Daoy (cell line): ENCODE measurements at regions not wholly inside any gene's neighbourhood (a gene's known extent, or its start where the extent isn't known, plus 50 kb on each side); places are given as distances from the start of the nearest gene placed in this dataset.
"Not testable (repeated sequence)": the region's sequence is repeated elsewhere in the genome, so short reads cannot be mapped to it uniquely, and the experiment has no call there.

Source experiments
- DNase-seq: peaks from one replicate; pipeline ENCODE4 v3.0.0-alpha.2; 2015; ENCODE audit warnings: low read depth

GRCh38 chr1:243996223-243996622 lies 54.9 kb upstream of the ZBTB18 start:
- no peak for DNase-seq

- DNase-seq, result no peak
Observed at GRCh38 chr1:243991650-243992049, 59.4 kb upstream of the ZBTB18 start.

- DNase-seq, result no peak
Observed at GRCh38 chr1:243984788-243985187, 66.3 kb upstream of the ZBTB18 start.

GRCh38 chr1:243982447-243983018 lies 68.5 kb upstream of the ZBTB18 start:
- DNase-seq, result no peak

GRCh38 chr1:243980471-243980870 lies 70.6 kb upstream of the ZBTB18 start:
- DNase-seq, result no peak

- DNase-seq, result no peak
Observed at GRCh38 chr1:243980071-243980470, 71.0 kb upstream of the ZBTB18 start.

- no peak for DNase-seq
Observed at GRCh38 chr1:243979396-243979795, 71.7 kb upstream of the ZBTB18 start.

- DNase-seq, result no peak
Observed at GRCh38 chr1:243977094-243977493, 74.0 kb upstream of the ZBTB18 start.

GRCh38 chr1:243974451-243975292 lies 76.4 kb upstream of the ZBTB18 start:
- DNase-seq, result no peak

- no peak for DNase-seq
Observed at GRCh38 chr1:243973169-243973568, 77.9 kb upstream of the ZBTB18 start.

- no peak for DNase-seq
Observed at GRCh38 chr1:243970077-243970476, 81.0 kb upstream of the ZBTB18 start.

GRCh38 chr1:243968413-243968812 lies 82.7 kb upstream of the ZBTB18 start:
- DNase-seq, result peak; percentile 17

- no peak for DNase-seq
Observed at GRCh38 chr1:243964915-243965314, 86.2 kb upstream of the ZBTB18 start.

GRCh38 chr1:243963571-243963970 lies 87.5 kb upstream of the ZBTB18 start:
- DNase-seq, result no peak

- no peak for DNase-seq
Observed at GRCh38 chr1:243962541-243962940, 88.5 kb upstream of the ZBTB18 start.

GRCh38 chr1:243959998-243960397 lies 91.1 kb upstream of the ZBTB18 start:
- no peak for DNase-seq

GRCh38 chr1:243957141-243957540 lies 93.9 kb upstream of the ZBTB18 start:
- no peak for DNase-seq

GRCh38 chr1:243956450-243956849 lies 94.6 kb upstream of the ZBTB18 start:
- no peak for DNase-seq

GRCh38 chr1:243951207-243951606 lies 99.9 kb upstream of the ZBTB18 start:
- DNase-seq, result not testable (repeated sequence)

GRCh38 chr1:243950166-243950565 lies 100.1 kb upstream of the AKT3 start:
- peak; percentile 76 for DNase-seq

GRCh38 chr1:243946946-243947345 lies 96.9 kb upstream of the AKT3 start:
- peak; percentile 36 for DNase-seq

- no peak for DNase-seq
Observed at GRCh38 chr1:243946253-243946652, 96.2 kb upstream of the AKT3 start.

GRCh38 chr1:243945727-243946126 lies 95.7 kb upstream of the AKT3 start:
- DNase-seq, result no peak
